ENCODE measurements at regions not wholly inside any gene's neighbourhood (a gene's known extent, or its start where the extent isn't known, plus 50 kb on each side); places are given as distances from the start of the nearest gene placed in this dataset.

DNA sequence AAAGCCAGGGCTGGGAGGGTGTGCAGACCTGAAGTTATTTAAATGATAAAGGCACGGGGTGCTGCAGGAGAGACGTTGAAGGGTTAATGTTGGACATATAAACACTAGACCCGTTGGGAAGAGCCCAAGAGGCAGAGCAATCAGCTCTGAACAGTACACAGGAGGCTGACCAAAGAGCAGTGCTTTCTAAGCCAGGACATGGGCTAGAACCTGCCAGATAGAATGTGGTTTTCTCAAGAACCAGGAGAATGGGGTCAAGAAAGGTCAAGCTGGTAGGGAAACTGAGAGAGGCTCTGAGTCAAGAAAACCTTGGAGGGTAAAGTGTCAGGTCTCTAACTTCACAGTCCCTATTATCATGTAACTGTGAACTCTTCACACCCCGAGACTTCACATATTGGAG, 143.2 kb upstream of the EEA1 start:
- H3K27ac ChIP-seq, result no peak overlapping the region
- no peak for DNase-seq (ENCODE audit: low spot score)
- no peak overlapping the region for H3K4me3 ChIP-seq
- no peaks in the 10 kb centered on the region for H3K9me3 ChIP-seq
- no peaks in the 10 kb centered on the region for H3K36me3 ChIP-seq
- H3K27me3 ChIP-seq, result no peaks in the 10 kb centered on the region
- no peak for TF ChIP-seq CTCF (IDR thresholded peaks at IDR 0.05)
- no peaks in the 10 kb centered on the region for H3K4me1 ChIP-seq

GRCh38 chr12:93073324-93073723, 144.2 kb upstream of the EEA1 start:
- H3K4me3 ChIP-seq, result no peak overlapping the region
- TF ChIP-seq CTCF (IDR thresholded peaks at IDR 0.05), result no peak
- no peaks in the 10 kb centered on the region for H3K36me3 ChIP-seq
- no peak for DNase-seq (ENCODE audit: low spot score)
- no peaks in the 10 kb centered on the region for H3K4me1 ChIP-seq
- no peaks in the 10 kb centered on the region for H3K27me3 ChIP-seq
- H3K9me3 ChIP-seq, result no peaks in the 10 kb centered on the region
- no peak overlapping the region for H3K27ac ChIP-seq

DNA sequence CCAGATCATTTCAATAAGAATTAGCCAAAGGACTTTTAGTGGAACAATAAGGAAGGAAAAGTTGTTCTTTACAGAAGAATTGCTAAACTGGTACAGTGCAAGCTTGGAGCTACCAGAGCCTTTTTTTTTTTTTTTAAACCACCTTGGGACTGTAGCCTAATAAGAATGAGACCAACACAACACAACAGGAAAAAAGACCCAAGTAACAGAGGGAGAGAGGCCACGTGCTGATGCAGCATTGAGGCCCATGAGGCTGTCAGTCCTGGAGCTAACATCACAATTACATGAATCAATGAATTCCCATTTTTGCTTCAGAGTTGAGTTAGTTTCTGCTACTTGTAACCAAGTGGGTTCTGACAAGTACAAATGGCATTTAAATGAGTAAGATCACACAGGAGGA, 149.0 kb upstream of the EEA1 start:
- Histone ChIP-seq H3K4me1 (no peaks in the 10 kb centered on the region), H3K27ac (no peak overlapping the region)

GRCh38 chr12:93078577-93078976, 149.5 kb upstream of the EEA1 start:
- Histone ChIP-seq H3K9me3 (no peaks in the 10 kb centered on the region), H3K27ac (no peak overlapping the region), H3K27me3 (no peaks in the 10 kb centered on the region), H3K36me3 (no peaks in the 10 kb centered on the region), H3K4me1 (no peaks in the 10 kb centered on the region), H3K4me3 (no peak overlapping the region)
- DNase-seq (ENCODE audit: low spot score), result no peak
- no peak for TF ChIP-seq CTCF (IDR thresholded peaks at IDR 0.05)

More for the DNA sequence above, 149.0 kb upstream of the EEA1 start:
- Histone ChIP-seq H3K27me3 (no peaks in the 10 kb centered on the region), H3K9me3 (no peaks in the 10 kb centered on the region), H3K36me3 (no peaks in the 10 kb centered on the region), H3K4me3 (no peak overlapping the region)
- TF ChIP-seq CTCF (IDR thresholded peaks at IDR 0.05), result no peak
- no peak for DNase-seq (ENCODE audit: low spot score)

- Histone ChIP-seq H3K4me3 (no peak overlapping the region), H3K36me3 (no peaks in the 10 kb centered on the region), H3K4me1 (no peaks in the 10 kb centered on the region), H3K27me3 (no peaks in the 10 kb centered on the region), H3K9me3 (no peaks in the 10 kb centered on the region), H3K27ac (no peak overlapping the region)
- TF ChIP-seq CTCF (IDR thresholded peaks at IDR 0.05), result no peak
- DNase-seq (ENCODE audit: low spot score), result no peak
These were observed 150.2 kb upstream of the EEA1 start for GRCh38 chr12:93079271-93079670.

DNA sequence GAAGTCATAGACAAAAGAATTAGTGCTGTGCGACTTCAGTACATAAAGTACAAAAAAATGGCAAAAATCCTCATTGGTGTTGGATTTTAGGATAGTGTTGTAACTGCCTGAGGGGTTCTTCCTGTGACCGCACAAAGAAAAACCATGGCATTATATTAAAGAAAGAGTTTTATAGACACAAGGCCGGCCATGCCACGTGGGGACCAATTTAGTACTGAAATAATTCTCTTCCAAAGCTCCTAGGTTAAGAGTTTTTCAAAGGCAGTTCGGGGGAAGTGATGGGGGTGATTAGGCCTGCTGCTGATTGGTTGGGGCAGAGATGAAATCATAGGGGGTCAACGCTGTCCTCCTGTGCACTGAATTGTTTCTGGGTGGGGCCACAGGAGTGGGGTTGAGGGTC, 150.9 kb upstream of the EEA1 start:
- no peaks in the 10 kb centered on the region for H3K4me1 ChIP-seq
- no peak overlapping the region for H3K4me3 ChIP-seq
- H3K9me3 ChIP-seq, result no peaks in the 10 kb centered on the region
- H3K27me3 ChIP-seq, result no peaks in the 10 kb centered on the region
- TF ChIP-seq CTCF (IDR thresholded peaks at IDR 0.05), result no peak
- no peak overlapping the region for H3K27ac ChIP-seq
- no peaks in the 10 kb centered on the region for H3K36me3 ChIP-seq
- no peak for DNase-seq (ENCODE audit: low spot score)
